Retinal pigment epithelial cell (primary cell): ENCODE measurements at regions not wholly inside any gene's neighbourhood (a gene's known extent, or its start where the extent isn't known, plus 50 kb on each side); places are given as distances from the start of the nearest gene placed in this dataset.

ENCODE experiments used
- DNase-seq: peaks from one replicate; pipeline ENCODE4 v3.0.0-alpha.2; 2010; ENCODE audit warnings: low read depth
- H3K4me3 ChIP-seq: 2 replicates; pipeline ENCODE4 v1.5.1; 2011; ENCODE audit warnings: mild to moderate bottlenecking, low read length, control low read depth, moderate library complexity
- CTCF ChIP-seq: conservative IDR thresholded peaks from 2 replicates; pipeline ENCODE4 v1.5.1; 2011; ENCODE audit warnings: low read depth, low read length, control low read depth, inconsistent platforms

GRCh38 chr5:87686975-87687374, 274.2 kb upstream of the CCNH start:
- H3K4me3 ChIP-seq, result no peak overlapping the region
- no peak for DNase-seq
- TF ChIP-seq CTCF, result no peak

GRCh38 chr5:87686018-87686417, 273.3 kb upstream of the CCNH start:
- no peak overlapping the region for H3K4me3 ChIP-seq
- DNase-seq, result no peak
- no peak for TF ChIP-seq CTCF

- DNase-seq, result no peak
- no peak overlapping the region for H3K4me3 ChIP-seq
- no peak for TF ChIP-seq CTCF
These were observed 261.5 kb upstream of the CCNH start for GRCh38 chr5:87674235-87674634.

- no peak for DNase-seq
These were observed 258.4 kb upstream of the CCNH start for GRCh38 chr5:87671146-87671545.

GRCh38 chr5:87665166-87665565, 252.4 kb upstream of the CCNH start:
- TF ChIP-seq CTCF, result no peak
- no peak for DNase-seq
- H3K4me3 ChIP-seq, result no peak overlapping the region

More at GRCh38 chr5:87671146-87671545, 258.4 kb upstream of the CCNH start:
- TF ChIP-seq CTCF, result no peak
- H3K4me3 ChIP-seq, result no peak overlapping the region

GRCh38 chr5:87661784-87662566, 249.2 kb upstream of the CCNH start:
- H3K4me3 ChIP-seq, result no peak overlapping the region
- no peak for DNase-seq

More at GRCh38 chr5:87661784-87662566, 249.2 kb upstream of the CCNH start:
- no peak for TF ChIP-seq CTCF
